CD4-positive, alpha-beta memory T cell (primary cell): ENCODE measurements at regions not wholly inside any gene's neighbourhood (a gene's known extent, or its start where the extent isn't known, plus 50 kb on each side); places are given as distances from the start of the nearest gene placed in this dataset.

Source experiments
- CTCF ChIA-PET: fragments of 350-600 bp; sonication (Branson Sonifier 250); formaldehyde crosslinking; loops from one replicate; lab custom pipeline; 2021; ENCODE audit warnings: inconsistent platforms; ENCODE audit not compliant: partially characterized antibody; lab: Charles Lee
- POLR2A ChIA-PET: fragments of 350-600 bp; sonication (Branson Sonifier 250); formaldehyde crosslinking; loops from one replicate; lab custom pipeline; 2021; ENCODE audit not compliant: partially characterized antibody; lab: Charles Lee
- DNase-seq, 5 donors: peaks; one replicate each; pipeline versions ENCODE4 v3.0.0 to v3.0.0-alpha.2; 2020 to 2022; ENCODE audit warnings: mixed read lengths in 1 of 5
- H3K27ac ChIP-seq: one replicate; pipeline ENCODE4 v1.7.0; 2013; ENCODE audit warnings: low read depth, low read length
- H3K27me3 ChIP-seq: 2 replicates; pipeline ENCODE4 v1.7.0; 2013; ENCODE audit warnings: mild to moderate bottlenecking, low read length, moderate library complexity; ENCODE audit not compliant: insufficient read depth
- H3K36me3 ChIP-seq: 2 replicates; pipeline ENCODE4 v1.7.0; 2013; ENCODE audit warnings: mild to moderate bottlenecking, low read length, moderate library complexity; ENCODE audit not compliant: insufficient read depth
- H3K4me1 ChIP-seq: 2 replicates; pipeline ENCODE4 v1.7.0; 2013; ENCODE audit warnings: mild to moderate bottlenecking, low read length, moderate library complexity; ENCODE audit not compliant: insufficient read depth
- H3K4me3 ChIP-seq, 2 donors: one replicate each; pipeline ENCODE4 v1.7.0; 2013; ENCODE audit warnings: low read length in 2 of 2, mild to moderate bottlenecking in 1 of 2
- H3K9me3 ChIP-seq, 2 donors: one replicate each; pipeline ENCODE4 v1.7.0; 2013; ENCODE audit warnings: low read length in 2 of 2, control low read depth in 1 of 2; ENCODE audit not compliant: control insufficient read depth in 1 of 2
- H3K27ac Mint-ChIP-seq, 7 donors: one replicate each; pipeline ENCODE4 v1.8.0; 2020 to 2021; ENCODE audit warnings: mixed read lengths in 7 of 7, mild to moderate bottlenecking in 6 of 7, inconsistent platforms in 3 of 7, moderate library complexity in 3 of 7
- H3K27me3 Mint-ChIP-seq, 2 donors: one replicate each; pipeline ENCODE4 v1.8.0; 2020 to 2021; ENCODE audit warnings: mixed read lengths in 2 of 2
- H3K36me3 Mint-ChIP-seq, 2 donors: one replicate each; pipeline ENCODE4 v1.8.0; 2020 to 2021; ENCODE audit warnings: mixed read lengths in 2 of 2, inconsistent platforms in 1 of 2, mild to moderate bottlenecking in 1 of 2
- H3K4me1 Mint-ChIP-seq, 4 donors: one replicate each; pipeline ENCODE4 v1.8.0; 2020 to 2021; ENCODE audit warnings: mixed read lengths in 4 of 4, mild to moderate bottlenecking in 1 of 4
- H3K4me3 Mint-ChIP-seq, 8 donors: one replicate each; pipeline ENCODE4 v1.8.0; 2020 to 2021; ENCODE audit warnings: mixed read lengths in 8 of 8, mild to moderate bottlenecking in 7 of 8, moderate library complexity in 6 of 8, inconsistent platforms in 3 of 8
- H3K9me3 Mint-ChIP-seq, 8 donors: one replicate each; pipeline ENCODE4 v1.8.0; 2020 to 2021; ENCODE audit warnings: mixed read lengths in 8 of 8, mild to moderate bottlenecking in 5 of 8, inconsistent platforms in 3 of 8, moderate library complexity in 1 of 8
- intact Hi-C: fragments of 100-400 bp; cut with micrococcal nuclease; formaldehyde crosslinking; loops from one replicate; pipeline ENCODE4 v1.15.1; 2023

DNA sequence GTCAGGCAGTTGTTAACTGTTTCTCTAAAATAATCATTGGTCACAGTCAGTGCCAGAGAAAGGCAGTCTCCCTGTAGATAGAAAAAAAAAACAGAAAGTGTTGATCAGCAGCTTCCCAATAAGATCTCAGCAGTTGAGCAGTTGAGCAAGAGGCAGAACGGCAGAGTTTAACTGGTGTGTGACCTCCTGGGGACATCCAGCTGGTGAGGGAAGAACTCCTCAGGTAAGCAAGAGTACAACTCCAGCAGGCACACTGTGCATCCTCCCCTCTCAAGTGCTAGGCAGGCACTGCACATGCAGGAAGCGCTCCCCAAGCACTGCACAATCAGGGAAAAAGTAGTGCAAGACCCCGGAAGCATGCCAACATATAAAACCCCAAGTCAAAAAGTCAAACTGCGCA lies 1287.2 kb downstream of the NSUN3 start:
- H3K4me3 ChIP-seq = no peak overlapping the region
- no peaks in the 10 kb centered on the region for H3K9me3 ChIP-seq
- intact Hi-C loops = no loop called here
- peaks cover 0 to 4% (median 0%) of the 10 kb centered on the region in 8 donors for H3K9me3 Mint-ChIP-seq
- H3K36me3 Mint-ChIP-seq = no peaks in the 10 kb centered on the region
- POLR2A ChIA-PET = no interaction called here
- H3K4me1 ChIP-seq = no peaks in the 10 kb centered on the region
- no peaks in the 10 kb centered on the region for H3K27me3 Mint-ChIP-seq
- no peak overlapping the region for H3K27ac Mint-ChIP-seq
- no peaks in the 10 kb centered on the region for H3K4me1 Mint-ChIP-seq
- H3K27me3 ChIP-seq = no peaks in the 10 kb centered on the region
- CTCF ChIA-PET = no interaction called here
- no peak overlapping the region for H3K27ac ChIP-seq
- H3K36me3 ChIP-seq = no peaks in the 10 kb centered on the region
- DNase-seq = no peak
- H3K4me3 Mint-ChIP-seq = no peak overlapping the region

DNA sequence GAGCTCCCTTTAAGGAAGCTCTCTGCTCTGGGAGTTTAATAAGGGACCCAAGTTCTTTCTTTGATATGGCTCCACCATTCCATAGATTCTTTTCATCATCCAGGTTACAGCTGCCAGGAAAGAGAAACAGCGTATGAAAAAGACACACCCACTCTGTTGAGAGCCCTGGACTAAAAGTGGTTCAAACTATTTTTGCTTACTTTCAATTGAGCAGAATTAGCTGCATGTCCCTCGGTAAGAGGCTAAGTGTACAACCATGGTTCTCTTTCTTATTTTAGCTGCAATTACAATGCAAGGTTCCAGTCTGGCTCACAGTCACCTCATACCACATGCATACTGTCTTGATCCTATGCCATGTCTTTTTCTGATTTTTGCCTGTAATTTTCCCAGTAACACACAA lies 1288.3 kb downstream of the NSUN3 start:
- POLR2A ChIA-PET = no interaction called here
- Mint-ChIP-seq H3K4me3 (no peak overlapping the region), H3K27me3 (no peaks in the 10 kb centered on the region), H3K9me3 (peaks cover 0 to 4% (median 0%) of the 10 kb centered on the region in 8 donors), H3K36me3 (no peaks in the 10 kb centered on the region), H3K27ac (no peak overlapping the region), H3K4me1 (no peaks in the 10 kb centered on the region)
- CTCF ChIA-PET = no interaction called here
- Histone ChIP-seq H3K9me3 (no peaks in the 10 kb centered on the region), H3K4me1 (no peaks in the 10 kb centered on the region), H3K36me3 (no peaks in the 10 kb centered on the region), H3K27me3 (no peaks in the 10 kb centered on the region), H3K27ac (no peak overlapping the region), H3K4me3 (no peak overlapping the region)
- intact Hi-C loops = no loop called here
- DNase-seq = no peak

DNA sequence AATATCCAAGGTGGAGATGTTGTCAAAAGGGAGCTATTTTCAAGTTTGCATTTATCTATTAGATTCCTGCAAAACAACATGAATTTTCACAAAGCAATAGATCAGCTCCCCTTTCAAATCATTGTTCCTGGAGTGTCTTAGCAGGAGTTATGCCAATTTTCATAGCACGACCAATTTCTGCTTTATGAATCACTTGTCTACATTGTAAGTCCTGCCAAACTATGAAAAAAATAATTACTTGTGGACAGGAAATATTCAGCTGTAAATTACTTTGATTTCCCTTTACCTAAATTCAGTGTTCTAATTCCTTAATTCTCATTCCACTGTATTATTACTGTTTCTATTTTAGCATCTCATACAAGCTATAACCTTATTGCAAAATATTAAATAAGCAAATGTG lies 1289.6 kb downstream of the NSUN3 start:
- no peak overlapping the region for H3K4me3 Mint-ChIP-seq
- Histone ChIP-seq H3K36me3 (no peaks in the 10 kb centered on the region), H3K4me3 (no peak overlapping the region), H3K27me3 (no peaks in the 10 kb centered on the region), H3K9me3 (no peaks in the 10 kb centered on the region), H3K4me1 (no peaks in the 10 kb centered on the region), H3K27ac (no peak overlapping the region)
- no peak for DNase-seq
- no peaks in the 10 kb centered on the region for H3K4me1 Mint-ChIP-seq
- peaks cover 0 to 4% (median 0%) of the 10 kb centered on the region in 8 donors for H3K9me3 Mint-ChIP-seq
- no peak overlapping the region for H3K27ac Mint-ChIP-seq
- intact Hi-C loops = no loop called here
- no peaks in the 10 kb centered on the region for H3K27me3 Mint-ChIP-seq
- CTCF ChIA-PET = no interaction called here
- POLR2A ChIA-PET = no interaction called here
- no peaks in the 10 kb centered on the region for H3K36me3 Mint-ChIP-seq

DNA sequence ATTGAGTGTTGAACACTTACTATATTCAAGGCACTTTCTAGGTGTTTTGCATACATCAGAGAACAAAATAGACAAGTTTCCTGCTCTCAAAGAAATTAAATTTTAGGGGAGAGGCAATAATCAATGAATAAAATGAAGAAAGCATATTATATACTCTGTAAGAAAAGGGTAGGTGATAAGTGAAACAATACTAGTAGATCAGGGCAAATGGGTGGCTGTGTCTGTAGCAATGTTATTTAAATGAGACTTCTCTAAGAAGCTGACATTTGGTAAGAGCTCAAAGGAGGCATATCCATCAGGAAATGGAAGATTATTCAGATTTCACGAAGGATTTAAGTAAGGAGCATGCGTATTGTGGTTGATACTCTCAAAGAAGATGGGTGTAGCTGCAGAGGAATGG lies 1291.6 kb downstream of the NSUN3 start:
- no peaks in the 10 kb centered on the region for H3K27me3 Mint-ChIP-seq
- no peak overlapping the region for H3K4me3 Mint-ChIP-seq
- intact Hi-C loops = no loop called here
- no peak overlapping the region for H3K27ac Mint-ChIP-seq
- Histone ChIP-seq H3K9me3 (no peaks in the 10 kb centered on the region), H3K27ac (no peak overlapping the region), H3K27me3 (no peaks in the 10 kb centered on the region), H3K36me3 (no peaks in the 10 kb centered on the region), H3K4me1 (no peaks in the 10 kb centered on the region), H3K4me3 (no peak overlapping the region)
- CTCF ChIA-PET = no interaction called here
- POLR2A ChIA-PET = no interaction called here
- H3K4me1 Mint-ChIP-seq = no peaks in the 10 kb centered on the region
- H3K9me3 Mint-ChIP-seq = peaks cover 0 to 4% (median 0%) of the 10 kb centered on the region in 8 donors
- DNase-seq = no peak
- H3K36me3 Mint-ChIP-seq = no peaks in the 10 kb centered on the region

DNA sequence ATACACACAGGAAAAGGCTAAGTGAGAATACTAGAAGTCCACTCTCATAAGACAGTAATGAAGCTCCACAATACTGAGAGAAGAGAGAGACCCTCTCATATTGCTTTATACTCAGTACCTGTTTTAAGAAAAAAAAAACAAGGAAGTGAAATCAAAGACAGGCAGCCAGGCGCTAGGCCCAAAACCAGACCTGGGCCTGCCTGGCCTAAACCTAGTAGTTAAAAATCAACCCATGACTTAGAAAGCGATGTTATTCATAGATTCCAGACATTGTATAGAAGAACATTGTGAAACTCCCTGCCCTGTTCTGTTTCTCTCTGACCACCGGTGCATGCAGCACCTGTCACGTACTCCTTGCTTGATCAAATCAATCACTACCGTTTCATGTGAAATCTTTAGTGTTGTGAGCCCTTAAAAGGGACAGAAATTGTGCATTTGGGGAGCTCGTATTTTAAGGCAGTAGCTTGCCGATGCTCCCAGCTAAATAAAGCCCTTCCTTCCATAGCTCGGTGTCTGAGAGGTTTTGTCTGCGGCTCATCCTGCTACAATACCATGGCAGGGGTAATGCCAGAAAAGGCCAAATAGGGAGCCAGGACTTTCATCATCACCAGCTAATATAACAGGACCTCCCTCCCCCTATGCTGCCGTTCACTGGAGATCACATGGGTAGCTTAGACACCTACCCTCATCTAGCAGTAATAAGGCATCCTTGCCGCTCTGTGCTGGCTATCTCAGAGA lies 1294.1 kb downstream of the NSUN3 start:
- Histone ChIP-seq H3K9me3 (no peaks in the 10 kb centered on the region), H3K27me3 (no peaks in the 10 kb centered on the region), H3K27ac (no peak overlapping the region), H3K4me1 (no peaks in the 10 kb centered on the region), H3K36me3 (no peaks in the 10 kb centered on the region), H3K4me3 (no peak overlapping the region)
- CTCF ChIA-PET = no interaction called here
- H3K27me3 Mint-ChIP-seq = no peaks in the 10 kb centered on the region
- no peak overlapping the region for H3K4me3 Mint-ChIP-seq
- POLR2A ChIA-PET = no interaction called here
- DNase-seq = no peak
- H3K27ac Mint-ChIP-seq = no peak overlapping the region
- intact Hi-C loops = no loop called here
- no peaks in the 10 kb centered on the region for H3K4me1 Mint-ChIP-seq
- H3K9me3 Mint-ChIP-seq = no peaks in the 10 kb centered on the region
- no peaks in the 10 kb centered on the region for H3K36me3 Mint-ChIP-seq

DNA sequence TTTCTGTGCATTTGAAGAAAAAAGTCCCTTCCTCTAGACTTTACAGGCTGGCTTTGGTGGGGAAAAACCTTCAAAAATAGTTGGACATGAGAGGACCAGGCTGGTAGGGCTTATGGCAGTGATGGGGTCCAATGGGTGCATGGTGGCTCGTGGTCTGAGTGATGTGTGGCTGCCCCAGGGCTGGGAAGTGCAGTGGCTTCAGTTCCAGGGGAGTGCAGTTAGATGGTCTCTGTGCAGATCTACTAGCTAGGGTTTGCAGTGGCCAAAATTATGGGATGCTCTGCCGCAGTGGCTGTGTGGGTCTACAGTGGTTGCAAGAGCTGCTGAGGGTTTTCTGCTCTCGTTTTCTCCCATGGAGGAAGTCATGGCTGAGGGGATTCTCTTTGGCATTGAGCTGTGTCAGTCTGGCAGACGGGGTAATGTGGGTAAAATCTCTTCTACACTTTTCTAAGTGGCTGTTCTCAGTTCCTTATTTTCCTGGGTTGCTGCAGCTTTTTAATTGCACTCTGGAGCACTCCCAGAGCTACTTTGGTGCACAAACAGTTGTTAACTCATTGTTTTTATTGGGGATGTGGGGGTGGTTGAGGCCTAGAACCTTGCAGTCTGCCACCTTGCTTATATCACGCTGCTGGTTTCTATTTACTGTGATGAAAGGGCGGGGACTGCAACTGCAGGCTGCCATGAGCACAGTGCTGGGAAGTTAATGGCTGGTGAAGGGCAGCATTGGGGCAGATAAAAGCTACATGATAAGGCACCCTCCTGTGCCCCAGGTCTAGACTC lies 1324.6 kb downstream of the NSUN3 start:
- Histone ChIP-seq H3K27ac (no peak overlapping the region), H3K4me3 (no peak overlapping the region), H3K9me3 (no peaks in the 10 kb centered on the region), H3K36me3 (no peaks in the 10 kb centered on the region), H3K27me3 (no peaks in the 10 kb centered on the region), H3K4me1 (no peaks in the 10 kb centered on the region)
- Mint-ChIP-seq H3K4me1 (no peaks in the 10 kb centered on the region), H3K27ac (no peak overlapping the region), H3K27me3 (no peaks in the 10 kb centered on the region), H3K4me3 (no peak overlapping the region), H3K36me3 (no peaks in the 10 kb centered on the region), H3K9me3 (peaks cover 0 to 11% (median 5%) of the 10 kb centered on the region in 8 donors)
- intact Hi-C loops = no loop called here
- DNase-seq = no peak
- POLR2A ChIA-PET = no interaction called here
- CTCF ChIA-PET = no interaction called here

DNA sequence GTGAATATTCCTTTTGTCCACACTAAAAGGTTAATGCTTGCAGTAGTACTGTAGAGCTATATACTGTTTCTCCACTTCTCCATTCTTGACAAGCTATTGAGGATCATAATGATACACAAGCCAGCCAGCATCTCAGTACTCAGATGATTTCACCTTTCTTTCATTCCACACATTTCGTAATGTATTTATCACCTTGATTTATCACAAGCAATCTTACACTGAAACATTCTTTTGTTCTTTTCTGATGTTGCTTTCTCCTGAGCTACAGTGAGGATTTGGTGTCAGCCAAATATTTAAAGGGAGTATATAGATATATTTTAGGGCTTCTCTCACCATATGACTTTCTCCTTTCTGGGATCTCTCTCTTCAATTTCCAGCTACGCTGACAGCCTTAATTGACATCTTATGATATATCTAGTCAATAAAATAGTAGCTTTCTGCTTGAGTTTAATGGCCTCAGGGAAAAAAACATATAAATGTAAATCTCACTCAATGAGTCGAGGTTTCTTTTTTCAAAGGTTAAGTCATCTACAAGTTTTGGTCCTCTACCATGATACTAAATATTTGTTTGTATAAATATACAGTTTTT lies 1327.0 kb downstream of the NSUN3 start:
- no peak overlapping the region for H3K4me3 ChIP-seq
- no peak for DNase-seq
- no peaks in the 10 kb centered on the region for H3K27me3 ChIP-seq
- intact Hi-C loops = no loop called here
- H3K9me3 ChIP-seq = no peaks in the 10 kb centered on the region
- Mint-ChIP-seq H3K36me3 (no peaks in the 10 kb centered on the region), H3K4me3 (no peak overlapping the region), H3K4me1 (no peaks in the 10 kb centered on the region), H3K27me3 (no peaks in the 10 kb centered on the region), H3K27ac (no peak overlapping the region), H3K9me3 (peaks cover 0 to 11% (median 5%) of the 10 kb centered on the region in 8 donors)
- POLR2A ChIA-PET = no interaction called here
- no peak overlapping the region for H3K27ac ChIP-seq
- CTCF ChIA-PET = no interaction called here
- H3K36me3 ChIP-seq = no peaks in the 10 kb centered on the region
- no peaks in the 10 kb centered on the region for H3K4me1 ChIP-seq
